Keratinocyte (primary cell): ENCODE measurements at regions not wholly inside any gene's neighbourhood (a gene's known extent, or its start where the extent isn't known, plus 50 kb on each side); places are given as distances from the start of the nearest gene placed in this dataset.

Experiments used
- EZH2 ChIP-seq: IDR thresholded peaks from one replicate; pipeline ENCODE4 v1.6.1; 2012; ENCODE audit warnings: inconsistent platforms, mild to moderate bottlenecking, low read length, moderate library complexity
- TF ChIP-seq, protein P1 (sequence below), 3 experiments: IDR thresholded peaks in 1 of 3; conservative IDR thresholded peaks in 1 of 3; optimal IDR thresholded peaks in 1 of 3; 2 replicates in 2 of 3; 3 replicates in 1 of 3; pipeline versions ENCODE3 to v1.5.1; 2011; ENCODE audit warnings: low read length in 3 of 3, mild to moderate bottlenecking in 3 of 3, moderate library complexity in 2 of 3, control low read depth in 1 of 3, inconsistent platforms in 1 of 3; ENCODE audit not compliant: insufficient read depth in 2 of 3; ENCODE audit errors: extremely low read depth in 1 of 3

DNA sequence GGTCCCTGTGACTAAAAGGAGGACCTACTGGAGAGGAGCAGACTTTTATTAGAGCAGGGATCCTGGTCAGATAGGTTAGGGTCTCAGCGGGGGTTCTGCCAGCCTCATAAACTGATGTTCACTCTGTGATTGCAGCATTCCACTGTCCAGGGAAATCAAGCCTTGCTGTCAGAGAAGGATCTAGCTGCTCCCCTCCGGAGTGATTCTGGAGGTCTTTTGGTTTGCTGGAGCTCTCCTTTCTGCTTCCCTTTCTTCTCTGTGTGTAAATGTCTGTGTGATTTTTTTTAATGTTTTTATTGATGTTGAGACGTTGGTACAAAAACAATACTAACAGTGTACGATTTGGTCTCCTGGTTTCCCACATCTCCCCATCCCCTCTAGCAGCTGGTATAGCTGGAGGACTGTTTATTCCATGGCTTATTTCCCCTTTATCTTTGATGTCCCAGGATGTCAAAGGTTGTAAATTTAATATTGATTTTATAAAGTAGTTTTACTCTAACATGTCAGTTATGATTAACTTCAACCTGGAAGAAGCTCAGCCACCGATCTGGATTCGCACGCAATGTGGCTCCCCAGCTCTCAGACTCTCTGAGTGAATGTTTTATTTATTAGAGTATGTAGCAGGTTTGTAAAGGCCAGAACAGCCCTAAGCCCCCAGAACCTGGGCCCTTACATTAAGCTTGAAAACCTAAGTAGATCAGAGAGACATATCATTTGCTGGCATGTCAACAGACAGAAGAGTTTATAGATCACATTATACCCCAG, 202.3 kb upstream of the G2E3 start:
- TF ChIP-seq, protein P1, sequence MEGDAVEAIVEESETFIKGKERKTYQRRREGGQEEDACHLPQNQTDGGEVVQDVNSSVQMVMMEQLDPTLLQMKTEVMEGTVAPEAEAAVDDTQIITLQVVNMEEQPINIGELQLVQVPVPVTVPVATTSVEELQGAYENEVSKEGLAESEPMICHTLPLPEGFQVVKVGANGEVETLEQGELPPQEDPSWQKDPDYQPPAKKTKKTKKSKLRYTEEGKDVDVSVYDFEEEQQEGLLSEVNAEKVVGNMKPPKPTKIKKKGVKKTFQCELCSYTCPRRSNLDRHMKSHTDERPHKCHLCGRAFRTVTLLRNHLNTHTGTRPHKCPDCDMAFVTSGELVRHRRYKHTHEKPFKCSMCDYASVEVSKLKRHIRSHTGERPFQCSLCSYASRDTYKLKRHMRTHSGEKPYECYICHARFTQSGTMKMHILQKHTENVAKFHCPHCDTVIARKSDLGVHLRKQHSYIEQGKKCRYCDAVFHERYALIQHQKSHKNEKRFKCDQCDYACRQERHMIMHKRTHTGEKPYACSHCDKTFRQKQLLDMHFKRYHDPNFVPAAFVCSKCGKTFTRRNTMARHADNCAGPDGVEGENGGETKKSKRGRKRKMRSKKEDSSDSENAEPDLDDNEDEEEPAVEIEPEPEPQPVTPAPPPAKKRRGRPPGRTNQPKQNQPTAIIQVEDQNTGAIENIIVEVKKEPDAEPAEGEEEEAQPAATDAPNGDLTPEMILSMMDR (optimal IDR thresholded peaks at IDR 0.05 in 1 of 3, IDR thresholded peaks at IDR 0.05 in 1 of 3, conservative IDR thresholded peaks at IDR 0.05 in 1 of 3; ENCODE audit: extremely low read depth in 1 of 3, insufficient read depth in 2 of 3, low read length in 3 of 3) = no peak
- no peak for TF ChIP-seq EZH2
